HCT116 (cell line): ENCODE measurements at regions not wholly inside any gene's neighbourhood (a gene's known extent, or its start where the extent isn't known, plus 50 kb on each side); places are given as distances from the start of the nearest gene placed in this dataset.

Experiments
- ATAC-seq: fragments of 200-7000 bp; cut with Tn5 transposase; 2 replicates; pipeline ENCODE4 v1.9.1; 2020; ENCODE audit warnings: mild to moderate bottlenecking, moderate library complexity
- BruUV-seq: library from RNA; stranded (reverse); fragments of 400-500 nt; replicated peaks from 2 replicates; lab custom pipeline; 2021; lab: Mats Ljungman, UMichigan
- CTCF ChIA-PET: fragments of 300-600 bp; sonication (Branson Sonifier 250); formaldehyde crosslinking; loops from one replicate; lab custom pipeline; 2021; ENCODE audit warnings: antibody characterized with exemption; lab: Charles Lee
- POLR2A ChIA-PET: fragments of 300-600, 350-600 bp; sonication (Branson Sonifier 250); formaldehyde crosslinking; loops from one replicate; lab custom pipeline; 2021; ENCODE audit warnings: antibody characterized with exemption; lab: Charles Lee
- RAD21 ChIA-PET, 2 experiments: fragments of 300-600 bp; sonication (Branson Sonifier 250); formaldehyde crosslinking; loops; one replicate each; lab custom pipeline; 2023; ENCODE audit warnings: low total read pairs in 2 of 2; ENCODE audit not compliant: uncharacterized antibody in 2 of 2, unreplicated experiment in 2 of 2, low non-redundant PET in 1 of 2; lab: Charles Lee
- DNase-seq: peaks from one replicate; pipeline ENCODE4 v3.0.0-alpha.2; 2010; ENCODE audit warnings: low read depth, low spot score
- H2AFZ ChIP-seq: fragments of 200-600 bp; shearing (Covaris generic), sonication (generic); 2 replicates; pipeline ENCODE4 v1.6.1; 2017; ENCODE audit warnings: low read depth, mixed run types, mixed read lengths, antibody characterized with exemption, low read length; ENCODE audit not compliant: poor library complexity, severe bottlenecking
- H3K27ac ChIP-seq: 2 replicates; pipeline ENCODE4 v1.5.1; 2012; ENCODE audit warnings: low read depth, low read length
- H3K27me3 ChIP-seq: fragments of 200-600 bp; sonication (generic); 2 replicates; pipeline ENCODE4 v1.6.1; 2016; ENCODE audit warnings: mixed run types, low read length, mixed read lengths; ENCODE audit not compliant: insufficient read depth
- H3K36me3 ChIP-seq, 2 experiments: fragments of 200-500 bp in 1 of 2; fragments of 200-600 bp in 1 of 2; sonication (Bioruptor generic) in 1 of 2; sonication (generic) in 1 of 2; 2 replicates each; pipeline versions ENCODE4 v1.5.1 to v1.6.1; 2014 to 2016; ENCODE audit warnings: low read length in 2 of 2, inconsistent platforms in 1 of 2, mixed read lengths in 1 of 2, mixed run types in 1 of 2; ENCODE audit not compliant: insufficient read depth in 2 of 2, control insufficient read depth in 1 of 2
- H3K4me1 ChIP-seq, 2 experiments: fragments of 200-600 bp in 1 of 2; sonication (generic) in 1 of 2; 2 replicates each; pipeline versions ENCODE4 v1.5.1 to v1.6.1; 2012 to 2017; ENCODE audit warnings: low read length in 2 of 2, inconsistent platforms in 1 of 2, mild to moderate bottlenecking in 1 of 2, mixed read lengths in 1 of 2, mixed run types in 1 of 2, moderate library complexity in 1 of 2; ENCODE audit not compliant: insufficient read depth in 2 of 2, control insufficient read depth in 1 of 2
- H3K4me2 ChIP-seq: fragments of 200-600 bp; sonication (generic); 2 replicates; pipeline ENCODE4 v1.6.1; 2017; ENCODE audit warnings: mixed run types, low read length, mixed read lengths
- H3K4me3 ChIP-seq, 2 experiments: fragments of 200-600 bp in 1 of 2; sonication (generic) in 1 of 2; replicated peaks in 1 of 2; 2 replicates each; pipeline ENCODE4 v1.5.1; 2011 to 2016; ENCODE audit warnings: low read length in 2 of 2, control low read depth in 1 of 2, low read depth in 1 of 2, mild to moderate bottlenecking in 1 of 2, mixed read lengths in 1 of 2, mixed run types in 1 of 2
- H3K79me2 ChIP-seq: fragments of 200-600 bp; sonication (generic); 2 replicates; pipeline ENCODE4 v1.6.1; 2017; ENCODE audit warnings: mild to moderate bottlenecking, mixed run types, low read length, moderate library complexity, mixed read lengths; ENCODE audit not compliant: insufficient read depth
- H3K9ac ChIP-seq: fragments of 200-600 bp; sonication (generic); 2 replicates; pipeline ENCODE4 v1.6.1; 2016; ENCODE audit warnings: low read length, mixed read lengths
- H3K9me2 ChIP-seq: fragments of 200-600 bp; sonication (generic), shearing (Covaris generic); 2 replicates; pipeline ENCODE4 v1.6.1; 2017; ENCODE audit warnings: mixed run types, mild to moderate bottlenecking, moderate library complexity; ENCODE audit not compliant: insufficient read depth
- H3K9me3 ChIP-seq, 2 experiments: fragments of 200-500 bp in 1 of 2; fragments of 200-600 bp in 1 of 2; sonication (Bioruptor generic) in 1 of 2; sonication (generic) in 1 of 2; 2 replicates each; pipeline ENCODE4 v1.6.1; 2014 to 2017; ENCODE audit warnings: low read length in 2 of 2, mixed read lengths in 2 of 2, inconsistent platforms in 1 of 2, low read depth in 1 of 2, mild to moderate bottlenecking in 1 of 2, mixed run types in 1 of 2, moderate library complexity in 1 of 2; ENCODE audit not compliant: control insufficient read depth in 1 of 2, insufficient read depth in 1 of 2
- H4K20me1 ChIP-seq: fragments of 200-600 bp; sonication (generic), shearing (Covaris generic); 2 replicates; pipeline ENCODE4 v1.6.1; 2017; ENCODE audit warnings: mixed run types, mild to moderate bottlenecking, moderate library complexity; ENCODE audit not compliant: insufficient read depth
- CEBPB ChIP-seq: IDR thresholded peaks from 2 replicates; pipeline ENCODE4 v1.6.1; 2012; ENCODE audit warnings: low read depth
- EGR1 ChIP-seq: IDR thresholded peaks from 2 replicates; pipeline ENCODE4 v1.6.1; 2012; ENCODE audit warnings: low read depth
- EZH2 ChIP-seq: fragments of 200-600 bp; sonication (generic); IDR thresholded peaks from 2 replicates; pipeline ENCODE4 v1.6.1; 2017; ENCODE audit warnings: antibody characterized with exemption, mixed run types
- EZH2phosphoT487 ChIP-seq: fragments of 200-600 bp; IDR thresholded peaks from 2 replicates; pipeline ENCODE4 v1.6.1; 2018; ENCODE audit warnings: antibody characterized with exemption, borderline replicate concordance
- JUND ChIP-seq: IDR thresholded peaks from 2 replicates; pipeline ENCODE4 v1.6.1; 2012
- POLR2A ChIP-seq: IDR thresholded peaks from 2 replicates; pipeline ENCODE4 v1.7.0; 2011; ENCODE audit warnings: borderline replicate concordance; ENCODE audit not compliant: insufficient read depth, insufficient read length; ENCODE audit errors: extremely low read depth
- POLR2AphosphoS5 ChIP-seq: IDR thresholded peaks from 2 replicates; pipeline ENCODE4 v1.6.1; 2011; ENCODE audit warnings: mild to moderate bottlenecking, low read depth, low read length, moderate library complexity
- SIN3A ChIP-seq: IDR thresholded peaks from 2 replicates; pipeline ENCODE4 v1.6.1; 2012; ENCODE audit warnings: low read depth
- SP1 ChIP-seq: IDR thresholded peaks from 2 replicates; pipeline ENCODE4 v1.6.1; 2012; ENCODE audit warnings: low read depth
- TCF7L2 ChIP-seq: IDR thresholded peaks from 2 replicates; pipeline ENCODE4 v1.7.0; 2011; ENCODE audit warnings: borderline replicate concordance, inconsistent platforms; ENCODE audit not compliant: insufficient read depth, insufficient read length; ENCODE audit errors: extremely low read depth
- YY1 ChIP-seq: IDR thresholded peaks from 2 replicates; pipeline ENCODE4 v1.6.1; 2011; ENCODE audit warnings: low read length, low read depth, moderate library complexity, mild to moderate bottlenecking; ENCODE audit not compliant: insufficient replicate concordance; ENCODE audit errors: extremely low read depth
- ZFX ChIP-seq: fragments of 450-650 bp; IDR thresholded peaks from 2 replicates; pipeline ENCODE4 v1.6.1; 2017
- ZNF274 ChIP-seq: fragments of 200-500 bp; sonication (Bioruptor generic); IDR thresholded peaks from 2 replicates; pipeline ENCODE4 v1.6.1; 2014; ENCODE audit warnings: mild to moderate bottlenecking, low read depth, low read length, inconsistent platforms
- intact Hi-C: fragments of 100-400 bp; cut with micrococcal nuclease; formaldehyde crosslinking; loops from 2 replicates; pipeline ENCODE4 v1.10.0; 2022
- TF ChIP-seq, protein P1 (sequence below), 3 experiments: fragments of 200-600 bp in 1 of 3; sonication (generic) in 1 of 3; IDR thresholded peaks in 2 of 3; conservative IDR thresholded peaks in 1 of 3; 2 replicates each; pipeline ENCODE4 v1.5.1; 2012 to 2017; ENCODE audit warnings: low read depth in 2 of 3, low read length in 2 of 3, antibody characterized with exemption in 1 of 3, borderline replicate concordance in 1 of 3, control low read depth in 1 of 3, mild to moderate bottlenecking in 1 of 3, mixed read lengths in 1 of 3, mixed run types in 1 of 3, moderate library complexity in 1 of 3; ENCODE audit not compliant: insufficient read depth in 1 of 3
- TF ChIP-seq, protein P2 (sequence below): IDR thresholded peaks from 2 replicates; pipeline ENCODE4 v1.6.1; 2012
- TF ChIP-seq, protein P3 (sequence below): IDR thresholded peaks from 2 replicates; pipeline ENCODE4 v1.6.1; 2012

DNA sequence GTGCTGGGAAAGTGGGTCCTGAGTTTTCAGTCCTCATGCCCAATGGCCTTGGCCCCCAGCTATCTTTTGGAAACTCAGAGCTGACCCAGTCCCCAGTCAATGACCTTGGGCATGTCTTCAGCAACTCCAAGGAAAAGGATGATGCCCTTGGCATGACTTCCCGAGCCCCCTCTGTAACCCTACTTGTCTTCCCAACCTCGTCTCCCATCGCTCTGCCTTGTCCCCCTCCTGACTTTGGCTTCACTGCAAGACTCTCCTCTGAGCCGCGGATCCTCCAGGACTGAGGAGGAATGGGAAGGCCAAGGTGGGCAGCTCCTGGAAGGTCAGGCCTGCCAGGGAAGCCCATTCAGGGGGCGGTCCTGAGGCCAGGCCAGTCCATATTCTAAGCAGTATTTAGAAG, 73.5 kb upstream of the MEF2A start:
- intact Hi-C loops, result no loop called here
- ChIA-PET CTCF (no interaction called here), RAD21 (no interaction called here), POLR2A (no interaction called here)
- Histone ChIP-seq H3K9me3 (no peaks in the 10 kb centered on the region), H2AFZ (no peak overlapping the region), H3K4me1 (peaks cover under 1 to 2% of the 10 kb centered on the region in 2 experiments; a peak in 2 of 4 replicates), H3K9ac (no peak overlapping the region), H3K4me3 (no peak overlapping the region), H3K9me2 (no peaks in the 10 kb centered on the region), H3K36me3 (no peaks in the 10 kb centered on the region), H3K79me2 (no peaks in the 10 kb centered on the region), H3K27ac (no peak overlapping the region), H3K27me3 (no peaks in the 10 kb centered on the region)
- DNase-seq (no peak), ATAC-seq (no peak)
- no TSS peak for BruUV-seq
- no peak for TF ChIP-seq SP1
- no peak for TF ChIP-seq YY1
- no peak for TF ChIP-seq EGR1
- no peak for TF ChIP-seq CEBPB
- TF ChIP-seq, protein P1, sequence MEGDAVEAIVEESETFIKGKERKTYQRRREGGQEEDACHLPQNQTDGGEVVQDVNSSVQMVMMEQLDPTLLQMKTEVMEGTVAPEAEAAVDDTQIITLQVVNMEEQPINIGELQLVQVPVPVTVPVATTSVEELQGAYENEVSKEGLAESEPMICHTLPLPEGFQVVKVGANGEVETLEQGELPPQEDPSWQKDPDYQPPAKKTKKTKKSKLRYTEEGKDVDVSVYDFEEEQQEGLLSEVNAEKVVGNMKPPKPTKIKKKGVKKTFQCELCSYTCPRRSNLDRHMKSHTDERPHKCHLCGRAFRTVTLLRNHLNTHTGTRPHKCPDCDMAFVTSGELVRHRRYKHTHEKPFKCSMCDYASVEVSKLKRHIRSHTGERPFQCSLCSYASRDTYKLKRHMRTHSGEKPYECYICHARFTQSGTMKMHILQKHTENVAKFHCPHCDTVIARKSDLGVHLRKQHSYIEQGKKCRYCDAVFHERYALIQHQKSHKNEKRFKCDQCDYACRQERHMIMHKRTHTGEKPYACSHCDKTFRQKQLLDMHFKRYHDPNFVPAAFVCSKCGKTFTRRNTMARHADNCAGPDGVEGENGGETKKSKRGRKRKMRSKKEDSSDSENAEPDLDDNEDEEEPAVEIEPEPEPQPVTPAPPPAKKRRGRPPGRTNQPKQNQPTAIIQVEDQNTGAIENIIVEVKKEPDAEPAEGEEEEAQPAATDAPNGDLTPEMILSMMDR (IDR thresholded peaks at IDR 0.05 in 2 of 3, conservative IDR thresholded peaks at IDR 0.05 in 1 of 3; ENCODE audit: borderline replicate concordance in 1 of 3, insufficient read depth in 1 of 3, low read depth in 2 of 3, low read length in 2 of 3), result no peak
- TF ChIP-seq, all 23 proteins: peak for 0
- Histone ChIP-seq H4K20me1 (no peaks in the 10 kb centered on the region), H3K4me2 (no peak overlapping the region)

DNA sequence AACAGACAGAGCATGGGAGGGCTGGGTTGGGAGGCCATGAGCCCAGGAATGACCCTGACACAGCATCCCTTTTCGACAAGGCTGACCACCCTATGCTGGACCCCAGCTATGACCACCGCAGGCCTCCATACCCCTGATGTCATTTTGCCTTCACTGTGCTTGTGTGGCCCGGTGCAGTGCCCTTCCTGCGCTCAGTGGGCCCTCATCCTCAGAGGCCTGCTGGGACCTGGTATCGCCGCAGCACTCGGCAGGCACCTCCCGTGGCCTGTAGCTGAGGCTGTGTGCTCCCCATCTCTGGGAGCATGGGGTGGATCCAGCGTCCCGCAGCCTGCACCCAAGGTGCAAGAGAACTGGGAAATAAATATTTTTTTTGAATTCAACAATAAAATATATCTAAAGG, 73.1 kb upstream of the MEF2A start:
- intact Hi-C loops, result no loop called here
- CTCF ChIA-PET, result no interaction called here

More for the DNA sequence above, 73.1 kb upstream of the MEF2A start:
- H3K4me1 ChIP-seq, result no peaks in the 10 kb centered on the region
- no peak overlapping the region for H3K4me3 ChIP-seq
- no peaks in the 10 kb centered on the region for H3K27me3 ChIP-seq
- H3K4me2 ChIP-seq, result no peak overlapping the region
- ATAC-seq (no peak), DNase-seq (no peak)
- POLR2A ChIA-PET, result no interaction called here
- H3K9me2 ChIP-seq, result no peaks in the 10 kb centered on the region
- BruUV-seq, result no TSS peak
- H3K9me3 ChIP-seq, result no peaks in the 10 kb centered on the region
- no peaks in the 10 kb centered on the region for H3K79me2 ChIP-seq
- H3K36me3 ChIP-seq, result no peaks in the 10 kb centered on the region
- H3K27ac ChIP-seq, result no peak overlapping the region
- TF ChIP-seq SIN3A (no peak), TCF7L2 (no peak), EGR1 (no peak), EZH2phosphoT487 (no peak), POLR2A (no peak), ZFX (no peak), SP1 (no peak), EZH2 (no peak), ZNF274 (no peak), JUND (no peak), POLR2AphosphoS5 (no peak)
- TF ChIP-seq, protein P1 (IDR thresholded peaks at IDR 0.05 in 2 of 3, conservative IDR thresholded peaks at IDR 0.05 in 1 of 3; ENCODE audit: borderline replicate concordance in 1 of 3, insufficient read depth in 1 of 3, low read depth in 2 of 3, low read length in 2 of 3), result no peak
- TF ChIP-seq, protein P2, sequence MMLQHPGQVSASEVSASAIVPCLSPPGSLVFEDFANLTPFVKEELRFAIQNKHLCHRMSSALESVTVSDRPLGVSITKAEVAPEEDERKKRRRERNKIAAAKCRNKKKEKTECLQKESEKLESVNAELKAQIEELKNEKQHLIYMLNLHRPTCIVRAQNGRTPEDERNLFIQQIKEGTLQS, result no peak
- TF ChIP-seq, protein P3, sequence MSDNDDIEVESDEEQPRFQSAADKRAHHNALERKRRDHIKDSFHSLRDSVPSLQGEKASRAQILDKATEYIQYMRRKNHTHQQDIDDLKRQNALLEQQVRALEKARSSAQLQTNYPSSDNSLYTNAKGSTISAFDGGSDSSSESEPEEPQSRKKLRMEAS, result no peak
- RAD21 ChIA-PET, result no interaction called here
- H2AFZ ChIP-seq, result no peak overlapping the region
- H3K9ac ChIP-seq, result no peak overlapping the region
- no peaks in the 10 kb centered on the region for H4K20me1 ChIP-seq
